ENCODE measurements at regions not wholly inside any gene's neighbourhood (a gene's known extent, or its start where the extent isn't known, plus 50 kb on each side); places are given as distances from the start of the nearest gene placed in this dataset.

DNA sequence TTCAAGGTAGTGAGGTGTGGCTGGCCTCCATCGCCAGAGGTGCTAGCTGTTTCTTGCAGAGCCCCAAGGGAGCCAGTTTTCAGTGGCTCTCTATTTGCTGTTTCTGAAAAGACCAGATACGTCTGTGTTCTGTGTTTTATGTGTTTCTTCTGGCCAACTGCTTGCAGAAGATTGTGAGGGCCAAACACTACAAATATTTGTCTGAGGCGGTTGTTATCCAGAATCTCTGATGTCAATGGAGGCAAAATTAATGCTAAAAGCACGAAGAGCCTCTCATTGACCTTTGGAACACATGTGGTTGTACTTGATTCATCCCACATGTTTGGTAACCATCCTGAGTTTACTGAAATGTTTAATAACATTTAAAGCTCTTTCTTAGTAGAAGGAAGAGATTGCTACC is 113.9 kb downstream of the CT47B1 start:
- H3K27me3 Mint-ChIP-seq (ENCODE audit: low read depth, poor library complexity): peaks cover 7% of the 10 kb centered on the region
- peaks cover 28% of the 10 kb centered on the region for H3K9me3 Mint-ChIP-seq
- no peak for DNase-seq
- peaks cover 8% of the 10 kb centered on the region for H3K4me1 Mint-ChIP-seq
- no peak overlapping the region for H3K4me3 Mint-ChIP-seq
- TF ChIP-seq, protein P1, sequence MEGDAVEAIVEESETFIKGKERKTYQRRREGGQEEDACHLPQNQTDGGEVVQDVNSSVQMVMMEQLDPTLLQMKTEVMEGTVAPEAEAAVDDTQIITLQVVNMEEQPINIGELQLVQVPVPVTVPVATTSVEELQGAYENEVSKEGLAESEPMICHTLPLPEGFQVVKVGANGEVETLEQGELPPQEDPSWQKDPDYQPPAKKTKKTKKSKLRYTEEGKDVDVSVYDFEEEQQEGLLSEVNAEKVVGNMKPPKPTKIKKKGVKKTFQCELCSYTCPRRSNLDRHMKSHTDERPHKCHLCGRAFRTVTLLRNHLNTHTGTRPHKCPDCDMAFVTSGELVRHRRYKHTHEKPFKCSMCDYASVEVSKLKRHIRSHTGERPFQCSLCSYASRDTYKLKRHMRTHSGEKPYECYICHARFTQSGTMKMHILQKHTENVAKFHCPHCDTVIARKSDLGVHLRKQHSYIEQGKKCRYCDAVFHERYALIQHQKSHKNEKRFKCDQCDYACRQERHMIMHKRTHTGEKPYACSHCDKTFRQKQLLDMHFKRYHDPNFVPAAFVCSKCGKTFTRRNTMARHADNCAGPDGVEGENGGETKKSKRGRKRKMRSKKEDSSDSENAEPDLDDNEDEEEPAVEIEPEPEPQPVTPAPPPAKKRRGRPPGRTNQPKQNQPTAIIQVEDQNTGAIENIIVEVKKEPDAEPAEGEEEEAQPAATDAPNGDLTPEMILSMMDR (IDR thresholded peaks at IDR 0.05): no peak
- H3K27ac Mint-ChIP-seq: no peak overlapping the region
- no peaks in the 10 kb centered on the region for H3K36me3 Mint-ChIP-seq (ENCODE audit: low read depth)

DNA sequence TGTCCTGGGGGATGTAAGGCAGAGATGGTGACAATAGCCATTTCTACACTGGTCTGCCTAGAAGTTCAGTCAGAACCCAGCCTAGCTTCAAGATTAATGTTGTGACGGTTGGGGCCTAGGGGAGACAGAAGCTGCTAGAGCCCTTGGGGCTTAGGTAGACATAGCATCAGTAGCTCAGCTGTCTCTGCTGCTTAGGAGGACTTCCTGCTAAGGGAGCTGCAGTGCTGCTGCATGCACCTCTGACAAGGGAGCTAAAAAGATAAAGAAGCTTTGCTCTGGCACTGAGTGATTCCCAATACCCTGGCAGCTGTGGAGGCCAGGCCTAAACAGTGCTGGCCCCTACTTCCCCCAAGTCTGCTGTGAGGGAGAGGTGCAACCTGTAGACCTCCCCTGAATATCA is 116.0 kb downstream of the CT47B1 start:
- Mint-ChIP-seq H3K36me3 (ENCODE audit: low read depth) (no peaks in the 10 kb centered on the region), H3K4me3 (no peak overlapping the region), H3K27ac (no peak overlapping the region), H3K27me3 (ENCODE audit: low read depth, poor library complexity) (peaks cover 6% of the 10 kb centered on the region), H3K4me1 (peaks cover 12% of the 10 kb centered on the region), H3K9me3 (peaks cover 28% of the 10 kb centered on the region)
- DNase-seq: no peak
- TF ChIP-seq, protein P1 (IDR thresholded peaks at IDR 0.05): no peak

- Mint-ChIP-seq H3K27ac (no peak overlapping the region), H3K4me1 (peaks cover 30% of the 10 kb centered on the region)
- no peak for DNase-seq
Measured at GRCh38 chrX:120755066-120755846, 120.4 kb downstream of the CT47B1 start.

DNA sequence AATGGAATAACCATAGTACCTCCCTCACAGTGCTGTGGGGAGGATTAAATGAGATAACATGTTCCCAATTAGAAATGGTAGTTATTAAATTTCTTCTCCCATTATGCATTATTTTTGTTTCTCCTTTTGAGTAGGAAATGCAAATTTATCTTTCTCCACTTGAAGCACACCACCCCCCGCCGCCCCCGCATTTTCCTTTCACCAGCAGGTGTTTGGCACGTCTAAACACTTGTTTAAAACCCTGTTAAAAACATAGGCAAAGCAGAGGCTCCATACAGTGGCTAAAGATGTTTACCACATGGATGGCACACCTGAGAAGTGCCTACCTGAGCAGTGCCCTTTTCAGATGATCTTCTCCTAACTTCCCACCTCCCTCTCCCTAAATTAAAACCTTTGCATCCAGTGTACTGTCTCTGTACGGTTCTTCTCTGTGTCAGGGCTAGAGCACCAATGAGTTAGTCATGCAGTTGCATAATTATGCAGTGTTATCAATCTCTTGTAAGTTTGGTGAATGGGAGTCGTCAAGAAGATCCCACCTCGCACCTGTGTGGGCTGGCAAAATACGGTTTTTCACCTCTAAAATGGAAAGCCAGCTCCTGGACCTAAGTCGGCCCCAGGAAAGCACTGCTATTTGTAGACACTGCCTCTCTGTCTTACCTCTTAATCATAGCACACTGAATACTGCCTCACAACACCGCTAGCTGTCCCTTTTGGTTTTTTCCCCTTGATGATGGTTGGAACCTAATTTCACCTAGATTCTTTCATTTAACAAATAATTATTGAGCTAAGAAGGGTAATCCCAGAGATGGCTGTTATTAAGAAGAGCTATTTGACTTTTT is 122.0 kb downstream of the CT47B1 start:
- Mint-ChIP-seq H3K27ac (no peak overlapping the region), H3K27me3 (ENCODE audit: low read depth, poor library complexity) (no peaks in the 10 kb centered on the region), H3K4me1 (peaks cover 32% of the 10 kb centered on the region), H3K36me3 (ENCODE audit: low read depth) (no peaks in the 10 kb centered on the region), H3K9me3 (peaks cover 24% of the 10 kb centered on the region), H3K4me3 (no peak overlapping the region)
- TF ChIP-seq, protein P1 (IDR thresholded peaks at IDR 0.05): no peak
- no peak for DNase-seq

More at GRCh38 chrX:120755066-120755846, 120.4 kb downstream of the CT47B1 start:
- Mint-ChIP-seq H3K4me3 (no peak overlapping the region), H3K36me3 (ENCODE audit: low read depth) (no peaks in the 10 kb centered on the region), H3K27me3 (ENCODE audit: low read depth, poor library complexity) (peaks cover 2% of the 10 kb centered on the region), H3K9me3 (peaks cover 27% of the 10 kb centered on the region)
- TF ChIP-seq, protein P1 (IDR thresholded peaks at IDR 0.05): no peak

DNA sequence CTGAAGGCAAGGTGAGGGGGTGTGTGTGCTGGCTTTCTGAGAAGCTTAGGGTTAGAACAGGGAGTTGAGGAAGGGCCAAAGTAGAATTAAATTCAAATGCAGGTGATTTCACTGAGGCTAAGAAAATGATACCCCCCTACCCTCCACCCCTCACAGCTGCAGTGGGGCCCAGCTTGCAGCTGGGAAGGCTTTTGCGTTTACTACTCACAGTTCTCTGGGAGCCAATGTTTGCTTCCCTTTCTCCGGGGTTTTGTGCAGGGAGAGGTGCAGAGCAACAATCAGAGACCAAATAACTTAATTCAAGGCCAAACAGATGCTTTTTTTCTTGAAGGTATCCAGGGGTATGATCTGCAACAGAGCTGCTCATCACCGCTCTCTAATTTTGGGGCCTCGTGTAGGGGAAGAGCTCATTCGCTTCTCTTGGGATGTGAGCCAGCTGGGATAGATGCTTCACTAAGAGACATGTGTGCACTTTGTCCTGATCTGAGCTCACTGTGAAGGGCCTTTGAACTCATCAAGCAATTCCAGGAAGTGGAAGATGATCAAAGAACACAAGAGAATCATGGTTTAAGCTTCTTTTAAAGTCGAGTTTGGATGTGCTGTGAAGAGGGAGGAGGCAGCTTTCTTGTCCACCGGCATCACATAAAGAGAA is 122.7 kb upstream of the C1GALT1C1 start:
- TF ChIP-seq, protein P1 (IDR thresholded peaks at IDR 0.05): no peak
- Mint-ChIP-seq H3K36me3 (ENCODE audit: low read depth) (no peaks in the 10 kb centered on the region), H3K9me3 (peaks cover 21% of the 10 kb centered on the region)

More for the DNA sequence above, 122.7 kb upstream of the C1GALT1C1 start:
- DNase-seq: no peak
- no peaks in the 10 kb centered on the region for H3K27me3 Mint-ChIP-seq (ENCODE audit: low read depth, poor library complexity)
- H3K27ac Mint-ChIP-seq: no peak overlapping the region
- no peak overlapping the region for H3K4me3 Mint-ChIP-seq
- peaks cover 32% of the 10 kb centered on the region for H3K4me1 Mint-ChIP-seq

All from nephron progenitor cell (in vitro differentiated cells).